ENCODE measurements at regions not wholly inside any gene's neighbourhood (a gene's known extent, or its start where the extent isn't known, plus 50 kb on each side); places are given as distances from the start of the nearest gene placed in this dataset.

DNA sequence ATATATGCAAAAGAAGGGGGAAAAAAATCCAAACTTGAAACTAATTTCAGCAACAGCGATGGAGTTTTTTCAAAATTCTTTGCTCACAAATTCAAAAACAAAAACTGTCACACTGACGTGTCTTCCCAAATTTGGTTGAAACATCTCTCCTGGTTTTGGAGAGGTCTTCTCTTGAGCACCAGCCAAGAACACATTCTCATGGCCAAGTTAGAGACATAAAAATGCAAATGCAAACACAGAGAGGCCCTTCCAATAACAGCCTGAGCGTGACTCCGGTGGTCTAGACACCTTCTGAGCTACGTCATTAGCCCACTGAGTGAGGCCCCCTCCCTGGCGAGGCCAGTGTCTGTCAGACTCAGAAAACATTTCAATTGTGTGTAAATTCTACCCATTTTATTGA, 436.0 kb upstream of the PROK2 start:
- TF ChIP-seq, protein P1, sequence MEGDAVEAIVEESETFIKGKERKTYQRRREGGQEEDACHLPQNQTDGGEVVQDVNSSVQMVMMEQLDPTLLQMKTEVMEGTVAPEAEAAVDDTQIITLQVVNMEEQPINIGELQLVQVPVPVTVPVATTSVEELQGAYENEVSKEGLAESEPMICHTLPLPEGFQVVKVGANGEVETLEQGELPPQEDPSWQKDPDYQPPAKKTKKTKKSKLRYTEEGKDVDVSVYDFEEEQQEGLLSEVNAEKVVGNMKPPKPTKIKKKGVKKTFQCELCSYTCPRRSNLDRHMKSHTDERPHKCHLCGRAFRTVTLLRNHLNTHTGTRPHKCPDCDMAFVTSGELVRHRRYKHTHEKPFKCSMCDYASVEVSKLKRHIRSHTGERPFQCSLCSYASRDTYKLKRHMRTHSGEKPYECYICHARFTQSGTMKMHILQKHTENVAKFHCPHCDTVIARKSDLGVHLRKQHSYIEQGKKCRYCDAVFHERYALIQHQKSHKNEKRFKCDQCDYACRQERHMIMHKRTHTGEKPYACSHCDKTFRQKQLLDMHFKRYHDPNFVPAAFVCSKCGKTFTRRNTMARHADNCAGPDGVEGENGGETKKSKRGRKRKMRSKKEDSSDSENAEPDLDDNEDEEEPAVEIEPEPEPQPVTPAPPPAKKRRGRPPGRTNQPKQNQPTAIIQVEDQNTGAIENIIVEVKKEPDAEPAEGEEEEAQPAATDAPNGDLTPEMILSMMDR (IDR thresholded peaks at IDR 0.05; ENCODE audit: poor library complexity, severe bottlenecking), result no peak
- ATAC-seq (ENCODE audit: low read depth), result no peak
- no peak for DNase-seq (ENCODE audit: low spot score)

DNA sequence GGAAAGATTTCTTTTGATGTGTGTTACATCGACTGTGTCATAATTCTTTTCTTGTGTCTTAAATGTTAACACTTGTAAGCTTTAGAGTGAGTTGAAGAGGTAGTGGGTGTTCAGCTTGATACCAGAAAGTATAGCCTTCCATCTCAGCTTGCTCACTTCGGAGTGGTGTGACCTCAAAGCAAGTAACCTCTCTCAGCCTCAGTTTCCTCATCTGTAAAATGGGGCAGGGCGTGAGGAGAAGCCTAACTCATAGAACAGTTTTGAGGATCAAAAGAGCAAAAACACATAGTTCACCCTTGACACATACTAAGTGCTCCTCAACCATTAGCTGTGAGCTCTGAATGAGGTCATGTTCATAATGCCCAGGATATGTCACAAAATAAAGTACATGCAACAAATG, 434.8 kb upstream of the PROK2 start:
- no peak for DNase-seq (ENCODE audit: low spot score)
- TF ChIP-seq, protein P1 (IDR thresholded peaks at IDR 0.05; ENCODE audit: poor library complexity, severe bottlenecking), result no peak

More for the DNA sequence above, 436.0 kb upstream of the PROK2 start:
- peaks cover 11% of the 10 kb centered on the region for H3K9me3 ChIP-seq (ENCODE audit: severe bottlenecking)
- H3K36me3 ChIP-seq (ENCODE audit: low read depth), result no peaks in the 10 kb centered on the region
- no peak overlapping the region for H3K4me3 ChIP-seq (ENCODE audit: severe bottlenecking)
- H3K4me1 ChIP-seq (ENCODE audit: insufficient read depth, poor library complexity, severe bottlenecking), result no peaks in the 10 kb centered on the region
- H3K27ac ChIP-seq (ENCODE audit: poor library complexity, severe bottlenecking), result no peak overlapping the region
- no peaks in the 10 kb centered on the region for H3K27me3 ChIP-seq (ENCODE audit: insufficient read depth, poor library complexity, severe bottlenecking)

DNA sequence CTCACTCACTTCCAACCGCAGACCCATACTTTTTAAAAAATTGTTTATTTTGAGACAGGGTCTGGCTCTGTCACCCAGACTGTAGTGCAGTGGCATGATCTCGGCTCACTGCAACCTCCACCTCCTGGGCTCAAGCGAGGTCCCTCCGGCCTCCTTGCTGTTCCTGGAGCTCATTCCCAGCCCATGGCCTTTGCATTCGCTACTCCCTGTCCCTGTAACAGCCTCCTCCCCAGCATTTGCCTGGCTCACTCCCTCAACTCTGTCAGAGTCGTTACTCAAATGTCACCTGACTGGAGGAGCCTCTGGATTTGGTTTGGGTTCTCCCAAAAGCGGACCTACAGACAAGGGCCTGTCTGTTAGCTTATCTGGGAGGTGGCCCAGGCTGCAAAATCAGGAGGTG, 432.6 kb upstream of the PROK2 start:
- DNase-seq (ENCODE audit: low spot score) (no peak), ATAC-seq (ENCODE audit: low read depth) (no peak)
- H3K36me3 ChIP-seq (ENCODE audit: low read depth), result no peaks in the 10 kb centered on the region
- no peaks in the 10 kb centered on the region for H3K9me3 ChIP-seq (ENCODE audit: severe bottlenecking)
- TF ChIP-seq, protein P1 (IDR thresholded peaks at IDR 0.05; ENCODE audit: poor library complexity, severe bottlenecking), result no peak
- H3K4me1 ChIP-seq (ENCODE audit: insufficient read depth, poor library complexity, severe bottlenecking), result no peaks in the 10 kb centered on the region
- no peak overlapping the region for H3K4me3 ChIP-seq (ENCODE audit: severe bottlenecking)
- H3K27me3 ChIP-seq (ENCODE audit: insufficient read depth, poor library complexity, severe bottlenecking), result no peaks in the 10 kb centered on the region
- no peak overlapping the region for H3K27ac ChIP-seq (ENCODE audit: poor library complexity, severe bottlenecking)

More for the DNA sequence above, 434.8 kb upstream of the PROK2 start:
- no peak for ATAC-seq (ENCODE audit: low read depth)
- no peak overlapping the region for H3K4me3 ChIP-seq (ENCODE audit: severe bottlenecking)
- no peaks in the 10 kb centered on the region for H3K36me3 ChIP-seq (ENCODE audit: low read depth)
- no peaks in the 10 kb centered on the region for H3K27me3 ChIP-seq (ENCODE audit: insufficient read depth, poor library complexity, severe bottlenecking)
- H3K9me3 ChIP-seq (ENCODE audit: severe bottlenecking), result peaks cover 7% of the 10 kb centered on the region
- no peaks in the 10 kb centered on the region for H3K4me1 ChIP-seq (ENCODE audit: insufficient read depth, poor library complexity, severe bottlenecking)
- H3K27ac ChIP-seq (ENCODE audit: poor library complexity, severe bottlenecking), result no peak overlapping the region

DNA sequence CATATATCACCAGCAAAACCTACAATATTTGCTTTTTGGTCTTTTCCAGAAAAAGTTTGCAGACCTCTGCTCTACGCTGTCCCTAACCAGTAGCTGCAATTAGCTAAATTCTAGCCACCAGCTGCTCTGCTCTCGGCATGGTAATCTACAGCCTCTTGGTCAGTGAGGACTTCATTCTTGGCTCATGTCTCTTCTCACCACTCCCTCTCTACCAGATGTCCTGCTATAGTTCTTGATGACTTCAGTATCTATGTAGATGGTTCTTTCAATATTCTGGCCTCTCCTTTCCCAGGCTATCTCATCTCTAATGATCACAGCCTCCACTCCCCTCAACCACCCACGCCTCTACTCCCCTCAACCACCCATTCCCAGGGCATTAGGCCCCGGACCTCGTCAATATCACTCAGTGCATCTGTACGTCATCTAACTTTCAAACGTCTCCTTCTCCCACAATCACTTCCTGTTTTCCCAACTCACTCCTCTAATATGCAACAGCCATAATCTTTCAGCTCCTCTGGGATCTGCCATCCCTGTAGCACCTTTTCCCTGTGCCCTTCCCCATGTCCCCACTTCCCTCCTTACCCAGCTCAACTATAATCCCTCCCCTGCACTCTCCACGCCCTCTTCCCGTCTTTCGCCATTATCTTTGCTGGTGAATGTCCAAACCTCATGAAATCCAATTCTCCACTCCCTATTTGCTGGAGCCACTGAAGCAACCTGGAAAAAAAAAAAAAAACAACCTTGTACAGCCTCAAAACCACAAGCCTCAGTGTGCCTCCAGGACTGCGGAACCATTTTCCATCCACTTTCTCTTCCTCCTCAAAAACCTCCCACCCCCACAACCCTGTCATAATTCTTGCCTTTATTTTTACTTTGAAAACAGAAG, 429.4 kb upstream of the PROK2 start:
- H3K9me3 ChIP-seq (ENCODE audit: severe bottlenecking), result no peaks in the 10 kb centered on the region
- H3K4me1 ChIP-seq (ENCODE audit: insufficient read depth, poor library complexity, severe bottlenecking), result no peaks in the 10 kb centered on the region
- no peaks in the 10 kb centered on the region for H3K27me3 ChIP-seq (ENCODE audit: insufficient read depth, poor library complexity, severe bottlenecking)
- no peak for ATAC-seq (ENCODE audit: low read depth)
- no peaks in the 10 kb centered on the region for H3K36me3 ChIP-seq (ENCODE audit: low read depth)
- H3K4me3 ChIP-seq (ENCODE audit: severe bottlenecking), result no peak overlapping the region
- DNase-seq (ENCODE audit: low spot score), result no peak
- TF ChIP-seq, protein P1 (IDR thresholded peaks at IDR 0.05; ENCODE audit: poor library complexity, severe bottlenecking), result no peak
- H3K27ac ChIP-seq (ENCODE audit: poor library complexity, severe bottlenecking), result no peak overlapping the region
